GM23338 (cell line): ENCODE measurements at regions not wholly inside any gene's neighbourhood (a gene's known extent, or its start where the extent isn't known, plus 50 kb on each side); places are given as distances from the start of the nearest gene placed in this dataset.

Experiments
- ATAC-seq: fragments of 200-7000 bp; cut with Tn5 transposase; 3 replicates; pipeline ENCODE4 v1.9.1; 2020
- DNase-seq: peaks from one replicate; pipeline ENCODE4 v3.0.0-alpha.2; 2015; ENCODE audit warnings: low spot score
- H2AFZ ChIP-seq: fragments of 200-600 bp; sonication (generic); 2 replicates; pipeline ENCODE4 v1.8.0; 2016; ENCODE audit warnings: antibody characterized with exemption, mild to moderate bottlenecking, moderate library complexity
- H3F3A ChIP-seq: fragments of 200-600 bp; sonication (generic); replicated peaks from 2 replicates; pipeline ENCODE4 v1.8.0; 2017; ENCODE audit warnings: antibody characterized with exemption, mixed run types, low read depth
- H3K27ac ChIP-seq: fragments of 200-600 bp; sonication (generic); 2 replicates; pipeline ENCODE4 v1.6.1; 2016; ENCODE audit warnings: low read depth
- H3K27me3 ChIP-seq: fragments of 200-600 bp; sonication (generic); 2 replicates; pipeline ENCODE4 v1.8.0; 2016; ENCODE audit warnings: mild to moderate bottlenecking, mixed run types, moderate library complexity; ENCODE audit not compliant: insufficient read depth
- H3K36me3 ChIP-seq: fragments of 200-600 bp; sonication (generic); 2 replicates; pipeline ENCODE4 v1.8.0; 2016; ENCODE audit warnings: mild to moderate bottlenecking; ENCODE audit not compliant: insufficient read depth
- H3K4me1 ChIP-seq: fragments of 200-600 bp; sonication (generic); 2 replicates; pipeline ENCODE4 v1.8.0; 2016; ENCODE audit warnings: mild to moderate bottlenecking, moderate library complexity; ENCODE audit not compliant: insufficient read depth
- H3K4me2 ChIP-seq: fragments of 200-600 bp; sonication (generic); 2 replicates; pipeline ENCODE4 v1.7.1; 2017; ENCODE audit warnings: mixed run types
- H3K4me3 ChIP-seq: fragments of 200-600 bp; sonication (generic); 2 replicates; pipeline ENCODE4 v1.6.1; 2016; ENCODE audit warnings: mixed run types
- H3K79me2 ChIP-seq: fragments of 200-600 bp; sonication (generic); replicated peaks from 2 replicates; pipeline ENCODE4 v1.8.0; 2017; ENCODE audit warnings: mild to moderate bottlenecking; ENCODE audit not compliant: insufficient read depth
- H3K9me2 ChIP-seq: fragments of 200-600 bp; sonication (generic); 2 replicates; pipeline ENCODE4 v1.8.0; 2017; ENCODE audit not compliant: insufficient read depth
- H4K20me1 ChIP-seq: fragments of 200-600 bp; sonication (generic); replicated peaks from 2 replicates; pipeline ENCODE4 v1.8.0; 2017; ENCODE audit warnings: mild to moderate bottlenecking; ENCODE audit not compliant: insufficient read depth
- H3K27ac Mint-ChIP-seq: 2 replicates; pipeline ENCODE4 v1.8.0; 2020; ENCODE audit warnings: inconsistent platforms, mild to moderate bottlenecking, moderate library complexity, mixed read lengths
- H3K27me3 Mint-ChIP-seq: 3 replicates; pipeline ENCODE4 v1.8.0; 2022; ENCODE audit warnings: low read depth, mild to moderate bottlenecking, moderate library complexity, mixed read lengths, inconsistent platforms; ENCODE audit not compliant: insufficient read depth, poor library complexity
- H3K36me3 Mint-ChIP-seq: 3 replicates; pipeline ENCODE4 v1.8.0; 2021; ENCODE audit warnings: low read depth, mild to moderate bottlenecking, inconsistent platforms, moderate library complexity, mixed read lengths
- H3K4me1 Mint-ChIP-seq: 3 replicates; pipeline ENCODE4 v1.8.0; 2020; ENCODE audit warnings: mild to moderate bottlenecking, inconsistent platforms, mixed read lengths
- H3K4me3 Mint-ChIP-seq: 3 replicates; pipeline ENCODE4 v1.8.0; 2021; ENCODE audit warnings: moderate library complexity, mild to moderate bottlenecking, inconsistent platforms, mixed read lengths
- H3K9me3 Mint-ChIP-seq: 3 replicates; pipeline ENCODE4 v1.8.0; 2020; ENCODE audit warnings: moderate library complexity, mild to moderate bottlenecking, inconsistent platforms, mixed read lengths
- CREB1 ChIP-seq: fragments of 250-450 bp; sonication (Bioruptor Pico); IDR thresholded peaks from 2 replicates; pipeline ENCODE4 v1.5.0; 2020; ENCODE audit warnings: low read depth, mild to moderate bottlenecking, moderate library complexity
- EZH2 ChIP-seq: fragments of 200-600 bp; sonication (generic); IDR thresholded peaks from one replicate; pipeline ENCODE4 v1.8.0; 2017; ENCODE audit warnings: antibody characterized with exemption, mild to moderate bottlenecking, low read depth; ENCODE audit not compliant: unreplicated experiment
- EZH2phosphoT487 ChIP-seq: fragments of 200-600 bp; sonication (generic); IDR thresholded peaks from one replicate; pipeline ENCODE4 v1.8.1; 2018; ENCODE audit warnings: antibody characterized with exemption; ENCODE audit not compliant: unreplicated experiment
- JUNB ChIP-seq: IDR thresholded peaks from one replicate; pipeline ENCODE4 v1.6.1; 2016; ENCODE audit warnings: antibody characterized with exemption; ENCODE audit not compliant: unreplicated experiment
- NANOG ChIP-seq: IDR thresholded peaks from 2 replicates; pipeline ENCODE4 v1.6.1; 2016; ENCODE audit warnings: antibody characterized with exemption, borderline replicate concordance
- POLR2AphosphoS5 ChIP-seq: IDR thresholded peaks from 2 replicates; pipeline ENCODE4 v1.6.1; 2016; ENCODE audit warnings: antibody characterized with exemption, low read depth
- STAT1 ChIP-seq: IDR thresholded peaks from one replicate; pipeline ENCODE4 v1.6.1; 2016; ENCODE audit warnings: antibody characterized with exemption; ENCODE audit not compliant: unreplicated experiment
- ZNF114 ChIP-seq: fragments of 250-450 bp; sonication (Bioruptor Pico); IDR thresholded peaks from 2 replicates; pipeline ENCODE4 v1.5.0; 2020; ENCODE audit warnings: mild to moderate bottlenecking, moderate library complexity
- ZNF331 ChIP-seq: fragments of 250-450 bp; sonication (Bioruptor Pico); IDR thresholded peaks from 2 replicates; pipeline ENCODE4 v1.5.0; 2020; ENCODE audit warnings: low read depth, mild to moderate bottlenecking, moderate library complexity
- TF ChIP-seq, protein P1 (sequence below): IDR thresholded peaks from one replicate; pipeline ENCODE4 v1.6.1; 2018; ENCODE audit warnings: antibody characterized with exemption; ENCODE audit not compliant: unreplicated experiment
- TF ChIP-seq, protein P2 (sequence below), 2 experiments: fragments of 200-600 bp in 1 of 2; sonication (generic) in 1 of 2; conservative IDR thresholded peaks; 2 replicates each; pipeline versions ENCODE4 v1.5.1 to v1.6.1; 2016 to 2017; ENCODE audit warnings: antibody characterized with exemption in 2 of 2, low read depth in 2 of 2, mild to moderate bottlenecking in 2 of 2, moderate library complexity in 1 of 2
- TF ChIP-seq, protein P3 (sequence below): IDR thresholded peaks from 2 replicates; pipeline ENCODE4 v1.6.1; 2016; ENCODE audit warnings: antibody characterized with exemption
- TF ChIP-seq, protein P4 (sequence below): fragments of 250-450 bp; sonication (Bioruptor Pico); IDR thresholded peaks from 2 replicates; pipeline ENCODE4 v1.5.0; 2020; ENCODE audit warnings: mild to moderate bottlenecking, moderate library complexity

DNA sequence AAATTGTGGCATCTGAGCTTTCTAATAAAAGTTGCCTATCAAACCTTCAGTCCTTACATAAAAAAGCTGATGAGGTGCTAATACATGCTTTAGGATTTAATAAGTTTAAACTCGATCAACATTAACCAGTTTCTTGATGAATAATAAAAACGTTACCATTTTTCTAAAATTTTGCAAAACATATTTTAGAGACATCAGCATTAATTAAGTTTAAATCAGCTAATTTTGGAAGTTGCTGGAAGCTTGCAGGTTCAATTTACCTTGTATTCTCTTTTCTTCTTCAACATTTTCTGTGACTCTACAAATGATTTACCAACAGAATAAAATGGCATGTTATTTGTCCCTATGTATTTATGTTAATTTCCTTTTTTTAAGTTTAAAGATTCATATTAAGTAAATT is 365.3 kb upstream of the OPRM1 start:
- DNase-seq (no peak), ATAC-seq (no peak)
- Histone ChIP-seq H3K4me2 (no peak overlapping the region), H2AFZ (no peak overlapping the region), H3K27me3 (no peaks in the 10 kb centered on the region), H3K4me1 (peaks cover 5% of the 10 kb centered on the region; the same call in 1 of the 2 replicates), H3K36me3 (no peaks in the 10 kb centered on the region), H3K27ac (no peak overlapping the region), H3K79me2 (no peaks in the 10 kb centered on the region), H3K4me3 (no peak overlapping the region), H4K20me1 (no peaks in the 10 kb centered on the region), H3F3A (no peaks in the 10 kb centered on the region), H3K9me2 (no peaks in the 10 kb centered on the region)
- TF ChIP-seq POLR2AphosphoS5 (no peak), ZNF114 (CRISPR knock-in tag) (no peak), JUNB (no peak), NANOG (no peak), CREB1 (CRISPR knock-in tag) (no peak), EZH2 (no peak), ZNF331 (CRISPR knock-in tag) (no peak), EZH2phosphoT487 (no peak), STAT1 (no peak)
- TF ChIP-seq, protein P1, sequence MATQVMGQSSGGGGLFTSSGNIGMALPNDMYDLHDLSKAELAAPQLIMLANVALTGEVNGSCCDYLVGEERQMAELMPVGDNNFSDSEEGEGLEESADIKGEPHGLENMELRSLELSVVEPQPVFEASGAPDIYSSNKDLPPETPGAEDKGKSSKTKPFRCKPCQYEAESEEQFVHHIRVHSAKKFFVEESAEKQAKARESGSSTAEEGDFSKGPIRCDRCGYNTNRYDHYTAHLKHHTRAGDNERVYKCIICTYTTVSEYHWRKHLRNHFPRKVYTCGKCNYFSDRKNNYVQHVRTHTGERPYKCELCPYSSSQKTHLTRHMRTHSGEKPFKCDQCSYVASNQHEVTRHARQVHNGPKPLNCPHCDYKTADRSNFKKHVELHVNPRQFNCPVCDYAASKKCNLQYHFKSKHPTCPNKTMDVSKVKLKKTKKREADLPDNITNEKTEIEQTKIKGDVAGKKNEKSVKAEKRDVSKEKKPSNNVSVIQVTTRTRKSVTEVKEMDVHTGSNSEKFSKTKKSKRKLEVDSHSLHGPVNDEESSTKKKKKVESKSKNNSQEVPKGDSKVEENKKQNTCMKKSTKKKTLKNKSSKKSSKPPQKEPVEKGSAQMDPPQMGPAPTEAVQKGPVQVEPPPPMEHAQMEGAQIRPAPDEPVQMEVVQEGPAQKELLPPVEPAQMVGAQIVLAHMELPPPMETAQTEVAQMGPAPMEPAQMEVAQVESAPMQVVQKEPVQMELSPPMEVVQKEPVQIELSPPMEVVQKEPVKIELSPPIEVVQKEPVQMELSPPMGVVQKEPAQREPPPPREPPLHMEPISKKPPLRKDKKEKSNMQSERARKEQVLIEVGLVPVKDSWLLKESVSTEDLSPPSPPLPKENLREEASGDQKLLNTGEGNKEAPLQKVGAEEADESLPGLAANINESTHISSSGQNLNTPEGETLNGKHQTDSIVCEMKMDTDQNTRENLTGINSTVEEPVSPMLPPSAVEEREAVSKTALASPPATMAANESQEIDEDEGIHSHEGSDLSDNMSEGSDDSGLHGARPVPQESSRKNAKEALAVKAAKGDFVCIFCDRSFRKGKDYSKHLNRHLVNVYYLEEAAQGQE = no peak
- TF ChIP-seq, protein P2, sequence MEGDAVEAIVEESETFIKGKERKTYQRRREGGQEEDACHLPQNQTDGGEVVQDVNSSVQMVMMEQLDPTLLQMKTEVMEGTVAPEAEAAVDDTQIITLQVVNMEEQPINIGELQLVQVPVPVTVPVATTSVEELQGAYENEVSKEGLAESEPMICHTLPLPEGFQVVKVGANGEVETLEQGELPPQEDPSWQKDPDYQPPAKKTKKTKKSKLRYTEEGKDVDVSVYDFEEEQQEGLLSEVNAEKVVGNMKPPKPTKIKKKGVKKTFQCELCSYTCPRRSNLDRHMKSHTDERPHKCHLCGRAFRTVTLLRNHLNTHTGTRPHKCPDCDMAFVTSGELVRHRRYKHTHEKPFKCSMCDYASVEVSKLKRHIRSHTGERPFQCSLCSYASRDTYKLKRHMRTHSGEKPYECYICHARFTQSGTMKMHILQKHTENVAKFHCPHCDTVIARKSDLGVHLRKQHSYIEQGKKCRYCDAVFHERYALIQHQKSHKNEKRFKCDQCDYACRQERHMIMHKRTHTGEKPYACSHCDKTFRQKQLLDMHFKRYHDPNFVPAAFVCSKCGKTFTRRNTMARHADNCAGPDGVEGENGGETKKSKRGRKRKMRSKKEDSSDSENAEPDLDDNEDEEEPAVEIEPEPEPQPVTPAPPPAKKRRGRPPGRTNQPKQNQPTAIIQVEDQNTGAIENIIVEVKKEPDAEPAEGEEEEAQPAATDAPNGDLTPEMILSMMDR (conservative IDR thresholded peaks at IDR 0.05; ENCODE audit: low read depth in 2 of 2) = no peak
- TF ChIP-seq, protein P3, sequence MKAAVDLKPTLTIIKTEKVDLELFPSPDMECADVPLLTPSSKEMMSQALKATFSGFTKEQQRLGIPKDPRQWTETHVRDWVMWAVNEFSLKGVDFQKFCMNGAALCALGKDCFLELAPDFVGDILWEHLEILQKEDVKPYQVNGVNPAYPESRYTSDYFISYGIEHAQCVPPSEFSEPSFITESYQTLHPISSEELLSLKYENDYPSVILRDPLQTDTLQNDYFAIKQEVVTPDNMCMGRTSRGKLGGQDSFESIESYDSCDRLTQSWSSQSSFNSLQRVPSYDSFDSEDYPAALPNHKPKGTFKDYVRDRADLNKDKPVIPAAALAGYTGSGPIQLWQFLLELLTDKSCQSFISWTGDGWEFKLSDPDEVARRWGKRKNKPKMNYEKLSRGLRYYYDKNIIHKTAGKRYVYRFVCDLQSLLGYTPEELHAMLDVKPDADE = no peak
- TF ChIP-seq, protein P4, sequence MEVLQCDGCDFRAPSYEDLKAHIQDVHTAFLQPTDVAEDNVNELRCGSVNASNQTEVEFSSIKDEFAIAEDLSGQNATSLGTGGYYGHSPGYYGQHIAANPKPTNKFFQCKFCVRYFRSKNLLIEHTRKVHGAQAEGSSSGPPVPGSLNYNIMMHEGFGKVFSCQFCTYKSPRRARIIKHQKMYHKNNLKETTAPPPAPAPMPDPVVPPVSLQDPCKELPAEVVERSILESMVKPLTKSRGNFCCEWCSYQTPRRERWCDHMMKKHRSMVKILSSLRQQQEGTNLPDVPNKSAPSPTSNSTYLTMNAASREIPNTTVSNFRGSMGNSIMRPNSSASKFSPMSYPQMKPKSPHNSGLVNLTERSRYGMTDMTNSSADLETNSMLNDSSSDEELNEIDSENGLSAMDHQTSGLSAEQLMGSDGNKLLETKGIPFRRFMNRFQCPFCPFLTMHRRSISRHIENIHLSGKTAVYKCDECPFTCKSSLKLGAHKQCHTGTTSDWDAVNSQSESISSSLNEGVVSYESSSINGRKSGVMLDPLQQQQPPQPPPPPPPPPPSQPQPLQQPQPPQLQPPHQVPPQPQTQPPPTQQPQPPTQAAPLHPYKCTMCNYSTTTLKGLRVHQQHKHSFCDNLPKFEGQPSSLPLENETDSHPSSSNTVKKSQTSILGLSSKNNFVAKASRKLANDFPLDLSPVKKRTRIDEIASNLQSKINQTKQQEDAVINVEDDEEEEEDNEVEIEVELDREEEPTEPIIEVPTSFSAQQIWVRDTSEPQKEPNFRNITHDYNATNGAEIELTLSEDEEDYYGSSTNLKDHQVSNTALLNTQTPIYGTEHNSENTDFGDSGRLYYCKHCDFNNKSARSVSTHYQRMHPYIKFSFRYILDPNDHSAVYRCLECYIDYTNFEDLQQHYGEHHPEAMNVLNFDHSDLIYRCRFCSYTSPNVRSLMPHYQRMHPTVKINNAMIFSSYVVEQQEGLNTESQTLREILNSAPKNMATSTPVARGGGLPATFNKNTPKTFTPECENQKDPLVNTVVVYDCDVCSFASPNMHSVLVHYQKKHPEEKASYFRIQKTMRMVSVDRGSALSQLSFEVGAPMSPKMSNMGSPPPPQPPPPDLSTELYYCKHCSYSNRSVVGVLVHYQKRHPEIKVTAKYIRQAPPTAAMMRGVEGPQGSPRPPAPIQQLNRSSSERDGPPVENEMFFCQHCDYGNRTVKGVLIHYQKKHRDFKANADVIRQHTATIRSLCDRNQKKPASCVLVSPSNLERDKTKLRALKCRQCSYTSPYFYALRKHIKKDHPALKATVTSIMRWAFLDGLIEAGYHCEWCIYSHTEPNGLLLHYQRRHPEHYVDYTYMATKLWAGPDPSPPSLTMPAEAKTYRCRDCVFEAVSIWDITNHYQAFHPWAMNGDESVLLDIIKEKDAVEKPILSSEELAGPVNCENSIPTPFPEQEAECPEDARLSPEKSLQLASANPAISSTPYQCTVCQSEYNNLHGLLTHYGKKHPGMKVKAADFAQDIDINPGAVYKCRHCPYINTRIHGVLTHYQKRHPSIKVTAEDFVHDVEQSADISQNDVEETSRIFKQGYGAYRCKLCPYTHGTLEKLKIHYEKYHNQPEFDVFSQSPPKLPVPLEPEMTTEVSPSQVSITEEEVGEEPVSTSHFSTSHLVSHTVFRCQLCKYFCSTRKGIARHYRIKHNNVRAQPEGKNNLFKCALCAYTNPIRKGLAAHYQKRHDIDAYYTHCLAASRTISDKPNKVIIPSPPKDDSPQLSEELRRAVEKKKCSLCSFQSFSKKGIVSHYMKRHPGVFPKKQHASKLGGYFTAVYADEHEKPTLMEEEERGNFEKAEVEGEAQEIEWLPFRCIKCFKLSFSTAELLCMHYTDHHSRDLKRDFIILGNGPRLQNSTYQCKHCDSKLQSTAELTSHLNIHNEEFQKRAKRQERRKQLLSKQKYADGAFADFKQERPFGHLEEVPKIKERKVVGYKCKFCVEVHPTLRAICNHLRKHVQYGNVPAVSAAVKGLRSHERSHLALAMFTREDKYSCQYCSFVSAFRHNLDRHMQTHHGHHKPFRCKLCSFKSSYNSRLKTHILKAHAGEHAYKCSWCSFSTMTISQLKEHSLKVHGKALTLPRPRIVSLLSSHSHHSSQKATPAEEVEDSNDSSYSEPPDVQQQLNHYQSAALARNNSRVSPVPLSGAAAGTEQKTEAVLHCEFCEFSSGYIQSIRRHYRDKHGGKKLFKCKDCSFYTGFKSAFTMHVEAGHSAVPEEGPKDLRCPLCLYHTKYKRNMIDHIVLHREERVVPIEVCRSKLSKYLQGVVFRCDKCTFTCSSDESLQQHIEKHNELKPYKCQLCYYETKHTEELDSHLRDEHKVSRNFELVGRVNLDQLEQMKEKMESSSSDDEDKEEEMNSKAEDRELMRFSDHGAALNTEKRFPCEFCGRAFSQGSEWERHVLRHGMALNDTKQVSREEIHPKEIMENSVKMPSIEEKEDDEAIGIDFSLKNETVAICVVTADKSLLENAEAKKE (CRISPR knock-in tag) = no peak
- H3K9me3 Mint-ChIP-seq = no peaks in the 10 kb centered on the region
- H3K27ac Mint-ChIP-seq = no peak overlapping the region
- H3K36me3 Mint-ChIP-seq = no peaks in the 10 kb centered on the region
- no peak overlapping the region for H3K4me3 Mint-ChIP-seq
- no peaks in the 10 kb centered on the region for H3K27me3 Mint-ChIP-seq
- H3K4me1 Mint-ChIP-seq = peaks cover 3% of the 10 kb centered on the region; the same call in 2 of the 3 replicates
